ENCODE measurements at regions not wholly inside any gene's neighbourhood (a gene's known extent, or its start where the extent isn't known, plus 50 kb on each side); places are given as distances from the start of the nearest gene placed in this dataset.

GRCh38 chr18:39805218-39805617 lies 2149.8 kb upstream of the PIK3C3 start:
- TF ChIP-seq, protein P1, sequence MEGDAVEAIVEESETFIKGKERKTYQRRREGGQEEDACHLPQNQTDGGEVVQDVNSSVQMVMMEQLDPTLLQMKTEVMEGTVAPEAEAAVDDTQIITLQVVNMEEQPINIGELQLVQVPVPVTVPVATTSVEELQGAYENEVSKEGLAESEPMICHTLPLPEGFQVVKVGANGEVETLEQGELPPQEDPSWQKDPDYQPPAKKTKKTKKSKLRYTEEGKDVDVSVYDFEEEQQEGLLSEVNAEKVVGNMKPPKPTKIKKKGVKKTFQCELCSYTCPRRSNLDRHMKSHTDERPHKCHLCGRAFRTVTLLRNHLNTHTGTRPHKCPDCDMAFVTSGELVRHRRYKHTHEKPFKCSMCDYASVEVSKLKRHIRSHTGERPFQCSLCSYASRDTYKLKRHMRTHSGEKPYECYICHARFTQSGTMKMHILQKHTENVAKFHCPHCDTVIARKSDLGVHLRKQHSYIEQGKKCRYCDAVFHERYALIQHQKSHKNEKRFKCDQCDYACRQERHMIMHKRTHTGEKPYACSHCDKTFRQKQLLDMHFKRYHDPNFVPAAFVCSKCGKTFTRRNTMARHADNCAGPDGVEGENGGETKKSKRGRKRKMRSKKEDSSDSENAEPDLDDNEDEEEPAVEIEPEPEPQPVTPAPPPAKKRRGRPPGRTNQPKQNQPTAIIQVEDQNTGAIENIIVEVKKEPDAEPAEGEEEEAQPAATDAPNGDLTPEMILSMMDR (IDR thresholded peaks at IDR 0.05; ENCODE audit: insufficient read depth, low read length, poor library complexity, severe bottlenecking) = no peak
- no peaks in the 10 kb centered on the region for H3K27me3 ChIP-seq (replicated peaks; ENCODE audit: control insufficient read depth, insufficient read depth, low read length)
- H3K4me3 ChIP-seq (replicated peaks; ENCODE audit: low read depth, low read length) = no peak overlapping the region
- no peaks in the 10 kb centered on the region for H3K36me3 ChIP-seq (ENCODE audit: control insufficient read depth, insufficient read depth, low read length)
- no peak for DNase-seq (ENCODE audit: extremely low read depth, insufficient read length)

GRCh38 chr18:39802648-39803229 lies 2152.3 kb upstream of the PIK3C3 start:
- no peak for DNase-seq (ENCODE audit: extremely low read depth, insufficient read length)

DNA sequence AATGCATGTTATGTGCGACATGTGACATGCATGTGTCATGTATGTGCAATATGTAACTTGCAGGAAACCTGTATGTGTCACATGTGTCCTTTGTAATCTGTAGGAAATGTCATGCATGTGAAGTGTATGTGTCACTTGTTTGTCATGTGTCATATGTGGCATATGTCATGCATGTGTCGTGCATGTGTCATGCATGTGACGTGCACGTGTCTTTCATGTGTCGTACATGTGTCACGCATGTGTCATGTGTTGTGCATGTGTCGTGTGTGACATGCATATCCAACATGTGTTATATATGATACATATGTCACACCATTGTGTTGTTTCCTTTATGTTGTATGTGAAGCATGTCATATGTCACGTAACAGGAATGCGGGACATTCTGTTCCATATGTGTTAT lies 2153.2 kb upstream of the PIK3C3 start:
- Histone ChIP-seq H3K36me3 (ENCODE audit: control insufficient read depth, insufficient read depth, low read length) (no peaks in the 10 kb centered on the region), H3K27me3 (replicated peaks; ENCODE audit: control insufficient read depth, insufficient read depth, low read length) (no peaks in the 10 kb centered on the region), H3K4me3 (replicated peaks; ENCODE audit: low read depth, low read length) (no peak overlapping the region)
- TF ChIP-seq, protein P1 (IDR thresholded peaks at IDR 0.05; ENCODE audit: insufficient read depth, low read length, poor library complexity, severe bottlenecking) = no peak
- DNase-seq (ENCODE audit: extremely low read depth, insufficient read length) = no peak

More at GRCh38 chr18:39802648-39803229, 2152.3 kb upstream of the PIK3C3 start:
- TF ChIP-seq, protein P1 (IDR thresholded peaks at IDR 0.05; ENCODE audit: insufficient read depth, low read length, poor library complexity, severe bottlenecking) = no peak
- H3K36me3 ChIP-seq (ENCODE audit: control insufficient read depth, insufficient read depth, low read length) = no peaks in the 10 kb centered on the region
- no peak overlapping the region for H3K4me3 ChIP-seq (replicated peaks; ENCODE audit: low read depth, low read length)
- H3K27me3 ChIP-seq (replicated peaks; ENCODE audit: control insufficient read depth, insufficient read depth, low read length) = no peaks in the 10 kb centered on the region

DNA sequence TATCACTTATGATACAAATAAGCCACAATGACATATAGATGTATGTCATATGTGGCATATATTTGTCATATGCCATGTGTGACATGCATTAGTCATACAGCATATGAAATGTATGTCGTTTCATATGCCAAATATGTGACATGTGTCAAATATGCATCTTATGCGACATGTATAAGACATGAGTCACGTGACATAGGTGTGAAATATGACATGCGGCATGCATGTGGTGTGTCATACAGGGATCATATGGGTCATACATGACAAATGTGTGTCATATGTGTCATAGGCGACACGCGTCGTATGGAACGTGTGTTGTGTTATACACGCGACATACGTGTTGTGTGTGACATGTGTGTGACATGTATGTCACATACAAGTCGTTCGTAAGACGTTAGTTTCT lies 2154.0 kb upstream of the PIK3C3 start:
- TF ChIP-seq, protein P1 (IDR thresholded peaks at IDR 0.05; ENCODE audit: insufficient read depth, low read length, poor library complexity, severe bottlenecking) = no peak
- no peak overlapping the region for H3K4me3 ChIP-seq (replicated peaks; ENCODE audit: low read depth, low read length)

DNA sequence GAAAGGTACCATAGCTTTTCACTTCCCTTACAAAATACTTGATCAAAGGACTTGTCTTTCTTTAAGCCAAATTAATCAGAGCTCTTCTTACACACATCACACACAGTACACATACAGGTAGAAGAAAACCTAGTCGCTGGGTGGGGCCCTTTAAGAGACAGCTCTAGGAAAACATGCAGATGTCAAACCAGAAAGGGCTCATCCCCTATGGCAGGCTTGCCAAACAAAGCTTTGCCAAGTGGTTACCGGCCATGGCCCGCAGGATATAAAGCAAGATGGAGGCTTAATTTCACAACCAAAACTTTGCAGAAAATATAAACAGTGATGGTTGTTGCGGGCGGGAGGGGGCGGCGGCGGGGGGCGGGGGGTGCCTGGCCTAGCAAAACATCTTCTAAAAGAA lies 2156.0 kb upstream of the PIK3C3 start:
- Histone ChIP-seq H3K4me3 (replicated peaks; ENCODE audit: low read depth, low read length) (no peak overlapping the region), H3K27me3 (replicated peaks; ENCODE audit: control insufficient read depth, insufficient read depth, low read length) (no peaks in the 10 kb centered on the region), H3K36me3 (ENCODE audit: control insufficient read depth, insufficient read depth, low read length) (no peaks in the 10 kb centered on the region)
- TF ChIP-seq, protein P1 (IDR thresholded peaks at IDR 0.05; ENCODE audit: insufficient read depth, low read length, poor library complexity, severe bottlenecking) = no peak
- DNase-seq (ENCODE audit: extremely low read depth, insufficient read length) = no peak

More for the DNA sequence above, 2154.0 kb upstream of the PIK3C3 start:
- DNase-seq (ENCODE audit: extremely low read depth, insufficient read length) = no peak
- no peaks in the 10 kb centered on the region for H3K36me3 ChIP-seq (ENCODE audit: control insufficient read depth, insufficient read depth, low read length)
- H3K27me3 ChIP-seq (replicated peaks; ENCODE audit: control insufficient read depth, insufficient read depth, low read length) = no peaks in the 10 kb centered on the region

- Histone ChIP-seq H3K4me3 (replicated peaks; ENCODE audit: low read depth, low read length) (no peak overlapping the region), H3K36me3 (ENCODE audit: control insufficient read depth, insufficient read depth, low read length) (no peaks in the 10 kb centered on the region), H3K27me3 (replicated peaks; ENCODE audit: control insufficient read depth, insufficient read depth, low read length) (no peaks in the 10 kb centered on the region)
- no peak for DNase-seq (ENCODE audit: extremely low read depth, insufficient read length)
- TF ChIP-seq, protein P1 (IDR thresholded peaks at IDR 0.05; ENCODE audit: insufficient read depth, low read length, poor library complexity, severe bottlenecking) = no peak
These were observed 2158.6 kb upstream of the PIK3C3 start for GRCh38 chr18:39796393-39796792.

Data from GM06990 (cell line).